ENCODE measurements at regions not wholly inside any gene's neighbourhood (a gene's known extent, or its start where the extent isn't known, plus 50 kb on each side); places are given as distances from the start of the nearest gene placed in this dataset.
"Not testable (repeated sequence)": the region's sequence is repeated elsewhere in the genome, so short reads cannot be mapped to it uniquely, and the experiment has no call there.

DNA sequence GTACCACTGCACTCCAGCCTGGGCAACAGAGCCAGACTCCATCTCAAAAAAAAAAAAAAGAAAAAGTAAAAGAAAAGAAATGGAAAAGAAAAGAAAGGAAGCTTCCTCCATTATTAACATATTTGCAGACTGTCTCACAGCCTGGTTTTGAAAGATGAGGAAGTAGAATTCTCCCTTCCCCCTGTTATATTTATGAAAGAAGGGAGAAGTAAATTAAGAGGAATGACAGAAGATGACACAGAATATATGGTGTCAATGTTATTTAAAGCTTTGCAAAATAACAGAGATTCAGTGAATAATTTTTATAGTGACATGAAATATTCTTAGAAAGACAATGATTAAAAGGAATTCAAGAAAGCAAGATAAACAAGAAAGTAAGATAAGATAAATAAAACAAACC, 83.7 kb upstream of the PRSS16 start:
- Histone ChIP-seq H3K9me3 (ENCODE audit: control insufficient read depth in 5 of 5, low read length in 5 of 5) (no peaks in the 10 kb centered on the region), H3K9ac (ENCODE audit: low read length in 5 of 5) (no peak overlapping the region), H3K36me3 (ENCODE audit: control insufficient read depth in 5 of 5, insufficient read depth in 5 of 5, low read length in 5 of 5) (no peaks in the 10 kb centered on the region), H3K27me3 (ENCODE audit: control insufficient read depth in 5 of 5, insufficient read depth in 4 of 5, low read length in 5 of 5) (no peaks in the 10 kb centered on the region), H3K4me1 (ENCODE audit: control insufficient read depth in 5 of 5, insufficient read depth in 5 of 5, low read length in 5 of 5) (no peaks in the 10 kb centered on the region), H3K4me3 (ENCODE audit: low read depth in 1 of 5, low read length in 5 of 5) (no peak overlapping the region), H3K27ac (ENCODE audit: low read depth, low read length) (no peak overlapping the region)

DNA sequence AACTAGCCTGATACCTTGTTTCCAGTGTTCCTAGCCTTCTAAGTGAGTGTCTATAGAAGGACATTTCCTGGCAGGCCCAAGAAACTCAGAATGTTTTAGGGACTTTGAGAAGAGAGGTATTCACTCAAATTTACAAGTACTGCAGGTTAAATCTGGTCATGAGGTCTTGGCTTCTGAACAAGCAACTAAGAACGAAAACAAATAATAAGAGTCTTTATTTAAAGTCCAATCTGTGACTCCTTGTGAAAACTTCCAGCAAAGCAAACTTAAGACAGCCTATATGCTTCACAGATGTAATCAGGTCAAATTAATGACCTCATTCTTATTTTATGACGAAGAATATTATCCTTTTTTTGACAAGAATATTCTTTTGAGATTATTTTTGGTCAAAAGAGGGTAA, 79.4 kb upstream of the PRSS16 start:
- Histone ChIP-seq H3K4me3 (ENCODE audit: low read depth in 1 of 5, low read length in 5 of 5) (no peak overlapping the region), H3K27me3 (ENCODE audit: control insufficient read depth in 5 of 5, insufficient read depth in 4 of 5, low read length in 5 of 5) (no peaks in the 10 kb centered on the region), H3K36me3 (ENCODE audit: control insufficient read depth in 5 of 5, insufficient read depth in 5 of 5, low read length in 5 of 5) (no peaks in the 10 kb centered on the region), H3K9ac (ENCODE audit: low read length in 5 of 5) (no peak overlapping the region), H3K9me3 (ENCODE audit: control insufficient read depth in 5 of 5, low read length in 5 of 5) (no peaks in the 10 kb centered on the region), H3K27ac (ENCODE audit: low read depth, low read length) (no peak overlapping the region), H3K4me1 (ENCODE audit: control insufficient read depth in 5 of 5, insufficient read depth in 5 of 5, low read length in 5 of 5) (no peaks in the 10 kb centered on the region)

DNA sequence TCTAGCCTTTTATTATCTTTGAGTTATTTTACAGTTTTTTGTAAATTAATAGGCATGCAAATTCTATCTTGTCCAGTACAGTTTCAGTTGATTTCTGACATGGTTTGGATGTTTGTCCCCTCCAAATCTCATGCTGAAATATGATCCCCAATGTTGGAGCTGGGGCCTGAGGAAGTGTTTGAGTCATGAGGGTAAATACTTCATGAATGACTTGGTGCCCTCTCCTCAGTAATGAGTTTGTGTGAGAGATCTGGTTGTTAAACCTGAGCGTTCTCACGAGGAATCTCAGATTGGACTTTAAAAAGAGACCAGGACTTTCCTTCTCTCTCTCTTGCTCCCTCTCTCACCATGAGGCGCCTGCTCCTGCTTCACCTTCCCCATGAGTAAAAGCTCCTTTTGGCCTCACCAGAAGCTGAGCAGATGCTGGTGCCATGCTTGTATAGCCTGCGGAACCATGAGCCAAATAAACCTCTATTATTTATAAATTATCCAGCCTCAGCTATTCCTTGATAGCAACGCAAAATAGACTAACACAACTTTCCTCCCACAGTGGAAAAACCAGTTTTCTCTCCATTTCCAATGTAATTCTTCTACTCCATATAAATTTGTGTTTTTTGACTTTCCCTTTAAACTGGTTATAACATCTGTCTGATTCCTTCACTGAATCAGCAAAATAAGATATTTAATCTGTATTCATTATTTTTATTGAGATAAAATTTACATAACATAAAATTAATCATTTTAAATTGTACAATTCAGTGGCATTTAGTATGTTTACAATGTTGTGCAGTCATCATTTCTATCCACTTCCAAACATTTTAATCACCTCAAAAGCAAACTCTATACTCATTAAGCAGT, 78.7 kb upstream of the PRSS16 start:
- Histone ChIP-seq H3K27ac (ENCODE audit: low read depth, low read length) (no peak overlapping the region), H3K36me3 (ENCODE audit: control insufficient read depth in 5 of 5, insufficient read depth in 5 of 5, low read length in 5 of 5) (no peaks in the 10 kb centered on the region), H3K4me1 (ENCODE audit: control insufficient read depth in 5 of 5, insufficient read depth in 5 of 5, low read length in 5 of 5) (no peaks in the 10 kb centered on the region), H3K27me3 (ENCODE audit: control insufficient read depth in 5 of 5, insufficient read depth in 4 of 5, low read length in 5 of 5) (no peaks in the 10 kb centered on the region), H3K4me3 (ENCODE audit: low read depth in 1 of 5, low read length in 5 of 5) (no peak overlapping the region), H3K9me3 (ENCODE audit: control insufficient read depth in 5 of 5, low read length in 5 of 5) (no peaks in the 10 kb centered on the region), H3K9ac (ENCODE audit: low read length in 5 of 5) (no peak overlapping the region)

DNA sequence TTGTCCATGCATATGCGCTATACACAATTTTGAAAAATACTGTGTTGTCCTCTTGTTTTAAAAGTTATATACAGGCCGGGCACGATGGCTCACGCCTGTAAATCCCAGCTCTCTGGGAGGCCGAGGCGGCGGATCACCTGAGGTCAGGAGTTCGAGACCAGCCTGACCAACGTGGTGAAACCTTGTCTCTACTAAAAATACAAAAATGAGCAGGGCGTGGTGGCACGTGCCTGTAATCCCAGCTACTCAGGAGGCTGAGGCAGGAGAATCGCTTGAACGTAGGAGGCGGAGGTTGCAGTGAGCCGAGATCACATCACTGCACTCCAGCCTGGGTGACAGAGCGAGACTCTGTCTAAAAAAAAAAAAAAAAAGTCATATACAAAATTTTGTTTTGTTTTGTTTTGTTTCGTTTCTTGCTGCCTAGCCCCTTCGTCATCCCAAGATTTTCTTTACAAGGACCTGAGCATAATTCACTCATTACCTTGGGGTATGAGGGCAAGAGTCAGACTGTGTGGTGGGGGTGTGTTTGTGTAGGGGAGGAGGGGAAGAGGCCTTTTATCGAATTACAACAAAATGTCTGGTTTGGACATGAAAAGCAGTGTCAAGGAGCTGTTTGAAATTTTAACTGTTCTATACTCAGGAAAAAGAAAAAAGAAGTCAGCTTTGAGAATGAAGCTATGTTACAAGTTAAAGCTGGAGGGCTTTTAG, 74.8 kb upstream of the PRSS16 start:
- H3K9me3 ChIP-seq (ENCODE audit: control insufficient read depth in 5 of 5, low read length in 5 of 5); H3K27me3 ChIP-seq (ENCODE audit: control insufficient read depth in 5 of 5, insufficient read depth in 4 of 5, low read length in 5 of 5); H3K4me3 ChIP-seq (ENCODE audit: low read depth in 1 of 5, low read length in 5 of 5); H3K9ac ChIP-seq (ENCODE audit: low read length in 5 of 5); H3K36me3 ChIP-seq (ENCODE audit: control insufficient read depth in 5 of 5, insufficient read depth in 5 of 5, low read length in 5 of 5); H3K27ac ChIP-seq (ENCODE audit: low read depth, low read length): not testable (repeated sequence)
- peaks cover 0 to 13% (median 7%) of the 10 kb centered on the region in 5 donors for H3K4me1 ChIP-seq (ENCODE audit: control insufficient read depth in 5 of 5, insufficient read depth in 5 of 5, low read length in 5 of 5)

DNA sequence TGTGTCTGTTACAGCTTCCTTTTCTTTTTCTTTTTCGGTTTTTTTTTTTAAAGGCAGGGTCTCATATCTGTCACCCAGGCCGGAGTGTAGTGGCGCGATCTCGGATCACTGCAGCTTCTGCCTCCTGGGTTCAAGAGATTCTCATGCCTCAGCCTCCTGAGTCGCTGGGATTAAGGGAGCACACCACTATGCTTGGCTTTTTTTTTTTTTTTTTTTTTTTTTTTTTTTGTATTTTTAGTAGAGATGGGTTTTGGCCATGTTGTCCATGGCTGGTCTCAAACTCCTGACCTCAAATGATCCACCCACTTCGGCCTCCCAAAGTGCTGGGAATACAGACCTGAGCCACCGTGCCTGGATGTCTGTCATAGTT, 74.3 kb upstream of the PRSS16 start:
- not testable (repeated sequence) for H3K27ac ChIP-seq (ENCODE audit: low read depth, low read length); H3K36me3 ChIP-seq (ENCODE audit: control insufficient read depth in 5 of 5, insufficient read depth in 5 of 5, low read length in 5 of 5); H3K9ac ChIP-seq (ENCODE audit: low read length in 5 of 5); H3K9me3 ChIP-seq (ENCODE audit: control insufficient read depth in 5 of 5, low read length in 5 of 5); H3K27me3 ChIP-seq (ENCODE audit: control insufficient read depth in 5 of 5, insufficient read depth in 4 of 5, low read length in 5 of 5); H3K4me3 ChIP-seq (ENCODE audit: low read depth in 1 of 5, low read length in 5 of 5)
- H3K4me1 ChIP-seq (ENCODE audit: control insufficient read depth in 5 of 5, insufficient read depth in 5 of 5, low read length in 5 of 5): peaks cover 0 to 17% (median 8%) of the 10 kb centered on the region in 5 donors

DNA sequence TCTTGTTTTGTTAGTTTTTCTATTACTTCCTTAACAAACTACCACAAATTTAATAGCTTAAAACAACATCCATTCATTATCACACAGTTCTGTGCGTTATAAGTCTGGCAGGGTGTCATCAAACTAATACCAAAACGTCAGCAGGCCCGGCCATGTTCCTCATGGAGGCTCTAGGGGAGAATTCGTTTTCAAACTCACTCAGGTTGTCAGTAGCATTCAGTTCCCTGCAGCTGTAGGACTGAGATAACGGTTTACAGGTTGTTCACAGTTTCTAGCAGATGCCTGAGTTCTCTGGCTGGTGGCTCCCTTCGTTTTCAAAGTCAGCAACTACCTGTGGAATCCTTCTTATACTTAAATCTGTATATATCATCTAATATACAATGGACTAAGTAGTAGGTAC, 72.5 kb upstream of the PRSS16 start:
- Histone ChIP-seq H3K4me3 (ENCODE audit: low read depth in 1 of 5, low read length in 5 of 5) (no peak overlapping the region), H3K27ac (ENCODE audit: low read depth, low read length) (no peak overlapping the region), H3K36me3 (ENCODE audit: control insufficient read depth in 5 of 5, insufficient read depth in 5 of 5, low read length in 5 of 5) (no peaks in the 10 kb centered on the region), H3K27me3 (ENCODE audit: control insufficient read depth in 5 of 5, insufficient read depth in 4 of 5, low read length in 5 of 5) (no peaks in the 10 kb centered on the region), H3K9ac (ENCODE audit: low read length in 5 of 5) (no peak overlapping the region), H3K9me3 (ENCODE audit: control insufficient read depth in 5 of 5, low read length in 5 of 5) (no peaks in the 10 kb centered on the region), H3K4me1 (ENCODE audit: control insufficient read depth in 5 of 5, insufficient read depth in 5 of 5, low read length in 5 of 5) (peaks cover 0 to 25% (median 16%) of the 10 kb centered on the region in 5 donors)

DNA sequence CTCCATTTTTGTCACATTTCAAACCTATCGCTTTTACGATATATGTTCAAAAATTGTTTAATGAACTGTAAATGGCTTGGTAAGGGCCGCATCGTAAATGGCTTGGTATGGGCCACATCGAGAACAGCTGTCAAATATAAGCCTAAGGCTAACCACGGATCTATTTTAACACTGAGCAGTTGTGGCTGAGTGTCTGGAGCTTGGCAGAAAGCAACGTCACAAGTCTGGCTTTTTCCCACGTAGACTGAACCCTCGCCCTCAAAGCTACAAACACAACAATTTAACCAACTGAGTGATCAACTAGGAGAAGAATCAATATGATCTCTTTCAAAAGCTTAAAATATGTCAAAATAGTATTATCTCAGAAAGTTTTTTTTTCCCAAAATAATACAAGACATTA, 71.4 kb upstream of the PRSS16 start:
- Histone ChIP-seq H3K4me1 (ENCODE audit: control insufficient read depth in 5 of 5, insufficient read depth in 5 of 5, low read length in 5 of 5) (peaks cover 0 to 25% (median 16%) of the 10 kb centered on the region in 5 donors), H3K27me3 (ENCODE audit: control insufficient read depth in 5 of 5, insufficient read depth in 4 of 5, low read length in 5 of 5) (no peaks in the 10 kb centered on the region), H3K9me3 (ENCODE audit: control insufficient read depth in 5 of 5, low read length in 5 of 5) (no peaks in the 10 kb centered on the region), H3K9ac (ENCODE audit: low read length in 5 of 5) (no peak overlapping the region), H3K27ac (ENCODE audit: low read depth, low read length) (no peak overlapping the region), H3K4me3 (ENCODE audit: low read depth in 1 of 5, low read length in 5 of 5) (peak overlapping the region in 2 of 5 donors; percentile 99 to 100), H3K36me3 (ENCODE audit: control insufficient read depth in 5 of 5, insufficient read depth in 5 of 5, low read length in 5 of 5) (no peaks in the 10 kb centered on the region)

DNA sequence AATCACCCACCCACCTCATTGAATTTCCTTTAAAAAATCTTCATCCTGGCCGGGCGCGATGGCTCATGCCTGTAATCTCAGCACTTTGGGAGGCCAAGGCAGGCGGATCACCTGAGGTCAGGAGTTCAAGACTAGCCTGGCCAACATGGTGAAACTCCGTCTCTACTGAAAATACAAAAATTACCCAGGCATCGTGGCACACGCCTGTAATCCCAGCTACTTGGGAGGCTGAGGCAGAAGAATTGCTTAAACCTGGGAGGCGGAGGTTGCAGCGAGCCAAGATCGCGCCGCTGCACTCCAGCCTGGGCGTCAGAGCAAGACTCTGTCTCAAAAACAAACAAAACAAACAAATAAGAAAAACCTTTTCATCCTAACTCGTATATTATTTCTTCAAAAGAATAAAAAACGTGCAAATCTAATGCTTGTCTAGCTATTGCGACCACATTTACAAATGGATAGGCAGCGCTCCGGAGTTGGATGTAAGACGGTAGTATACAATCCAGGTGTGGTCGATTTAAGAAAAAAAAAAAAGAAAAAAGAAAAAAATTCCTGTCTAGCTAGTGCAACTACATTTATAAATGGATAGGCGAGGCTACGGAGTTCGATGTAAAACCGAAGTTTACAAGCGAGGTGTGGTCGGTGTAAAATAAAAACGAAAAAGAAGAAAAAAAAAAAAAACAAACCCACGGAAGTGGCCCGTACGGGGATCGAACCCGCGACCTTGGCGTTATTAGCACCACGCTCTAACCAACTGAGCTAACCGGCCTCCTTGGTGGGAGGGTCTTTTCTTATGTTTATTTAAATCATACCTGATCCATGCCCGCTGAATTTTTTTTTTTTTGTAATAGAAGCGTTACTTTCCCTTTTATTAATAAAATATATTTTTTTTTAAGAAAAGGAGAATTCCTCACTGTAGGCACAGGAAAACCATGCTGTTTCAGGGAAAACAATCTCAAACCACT, 70.7 kb upstream of the PRSS16 start:
- peak overlapping the region; percentile 70 to 90 (median 83) for H3K9ac ChIP-seq (ENCODE audit: low read length in 5 of 5)

DNA sequence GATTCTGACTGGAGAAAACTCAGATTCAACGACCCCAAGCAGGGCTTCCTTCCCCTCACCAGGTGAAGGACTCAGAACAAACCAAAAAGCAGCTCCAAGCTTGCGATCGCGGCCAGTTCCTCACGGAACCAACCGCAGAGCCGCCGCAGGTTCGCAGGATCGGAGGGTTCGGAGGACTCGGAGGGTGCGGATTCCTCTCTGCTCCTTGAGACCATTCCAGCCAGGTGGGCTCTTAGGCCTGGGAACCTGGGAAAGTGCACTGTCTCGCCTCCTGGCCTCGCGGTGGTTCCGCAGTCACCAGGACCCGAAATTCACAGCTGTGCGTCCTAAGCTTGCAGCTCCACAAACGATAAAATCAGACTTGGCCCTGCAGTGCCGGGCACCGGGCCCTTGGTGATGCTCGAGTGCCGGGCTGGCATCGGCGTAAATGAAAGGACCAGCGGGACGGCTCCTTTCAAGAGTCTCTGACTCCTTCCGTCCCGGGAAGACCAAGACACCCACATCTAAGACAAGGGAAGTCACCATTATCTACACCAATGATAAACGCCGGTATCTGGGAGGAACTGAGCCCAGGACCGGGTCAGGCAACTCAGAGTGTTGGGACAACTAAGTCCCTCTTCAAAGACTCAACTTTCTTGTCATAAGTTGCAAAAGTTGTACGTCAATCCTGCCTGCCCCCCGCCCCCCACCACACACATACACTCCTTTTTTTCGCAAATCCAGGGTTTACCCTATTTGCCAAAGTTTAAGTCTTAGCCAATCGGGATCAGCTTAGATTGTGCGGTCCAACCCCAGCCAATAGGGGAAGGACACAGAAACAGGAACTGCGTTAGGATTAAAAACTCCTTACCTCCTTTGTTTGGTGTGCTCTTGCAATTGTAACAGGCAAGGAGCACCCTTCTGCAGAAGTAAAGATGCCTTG, 69.8 kb upstream of the PRSS16 start:
- H3K36me3 ChIP-seq (ENCODE audit: control insufficient read depth in 5 of 5, insufficient read depth in 5 of 5, low read length in 5 of 5): no peaks in the 10 kb centered on the region
- H3K27me3 ChIP-seq (ENCODE audit: control insufficient read depth in 5 of 5, insufficient read depth in 4 of 5, low read length in 5 of 5): no peaks in the 10 kb centered on the region
- H3K4me1 ChIP-seq (ENCODE audit: control insufficient read depth in 5 of 5, insufficient read depth in 5 of 5, low read length in 5 of 5): peaks cover 0 to 25% (median 16%) of the 10 kb centered on the region in 5 donors
- no peaks in the 10 kb centered on the region for H3K9me3 ChIP-seq (ENCODE audit: control insufficient read depth in 5 of 5, low read length in 5 of 5)
- peak overlapping the region; percentile 54 for H3K27ac ChIP-seq (ENCODE audit: low read depth, low read length)
- H3K9ac ChIP-seq (ENCODE audit: low read length in 5 of 5): peak overlapping the region; percentile 70 to 90 (median 83)
- peak overlapping the region; percentile 97 to 100 (median 99) for H3K4me3 ChIP-seq (ENCODE audit: low read depth in 1 of 5, low read length in 5 of 5)

More for the DNA sequence above, 70.7 kb upstream of the PRSS16 start:
- H3K9me3 ChIP-seq (ENCODE audit: control insufficient read depth in 5 of 5, low read length in 5 of 5): no peaks in the 10 kb centered on the region
- H3K4me1 ChIP-seq (ENCODE audit: control insufficient read depth in 5 of 5, insufficient read depth in 5 of 5, low read length in 5 of 5): peaks cover 0 to 25% (median 16%) of the 10 kb centered on the region in 5 donors
- H3K36me3 ChIP-seq (ENCODE audit: control insufficient read depth in 5 of 5, insufficient read depth in 5 of 5, low read length in 5 of 5): no peaks in the 10 kb centered on the region
- peak overlapping the region; percentile 97 to 100 (median 99) for H3K4me3 ChIP-seq (ENCODE audit: low read depth in 1 of 5, low read length in 5 of 5)
- H3K27ac ChIP-seq (ENCODE audit: low read depth, low read length): peak overlapping the region; percentile 54
- no peaks in the 10 kb centered on the region for H3K27me3 ChIP-seq (ENCODE audit: control insufficient read depth in 5 of 5, insufficient read depth in 4 of 5, low read length in 5 of 5)
